HFFc6 (cell line): ENCODE measurements at regions not wholly inside any gene's neighbourhood (a gene's known extent, or its start where the extent isn't known, plus 50 kb on each side); places are given as distances from the start of the nearest gene placed in this dataset.

Experiments used
- DNase-seq: peaks from one replicate; pipeline ENCODE4 v3.0.0-alpha.2; 2018
- H3K27ac Mint-ChIP-seq: 2 replicates; pipeline ENCODE4 v1.8.0; 2020; ENCODE audit warnings: mild to moderate bottlenecking, mixed read lengths
- H3K27me3 Mint-ChIP-seq: 2 replicates; pipeline ENCODE4 v1.8.0; 2021; ENCODE audit warnings: mild to moderate bottlenecking, moderate library complexity, mixed read lengths; ENCODE audit not compliant: insufficient read depth
- H3K36me3 Mint-ChIP-seq: 2 replicates; pipeline ENCODE4 v1.8.0; 2021; ENCODE audit warnings: low read depth, mixed read lengths
- H3K4me1 Mint-ChIP-seq: 2 replicates; pipeline ENCODE4 v1.8.0; 2020; ENCODE audit warnings: low read depth, mixed read lengths
- H3K4me3 Mint-ChIP-seq: 2 replicates; pipeline ENCODE4 v1.8.0; 2020; ENCODE audit warnings: mild to moderate bottlenecking, moderate library complexity, mixed read lengths
- H3K9me3 Mint-ChIP-seq: 2 replicates; pipeline ENCODE4 v1.8.0; 2020; ENCODE audit warnings: mild to moderate bottlenecking, mixed read lengths
- CTCF ChIP-seq: fragments of 200-600 bp; sonication (generic); IDR thresholded peaks from 2 replicates; pipeline ENCODE4 v1.5.0; 2021; ENCODE audit warnings: antibody characterized with exemption, mild to moderate bottlenecking

DNA sequence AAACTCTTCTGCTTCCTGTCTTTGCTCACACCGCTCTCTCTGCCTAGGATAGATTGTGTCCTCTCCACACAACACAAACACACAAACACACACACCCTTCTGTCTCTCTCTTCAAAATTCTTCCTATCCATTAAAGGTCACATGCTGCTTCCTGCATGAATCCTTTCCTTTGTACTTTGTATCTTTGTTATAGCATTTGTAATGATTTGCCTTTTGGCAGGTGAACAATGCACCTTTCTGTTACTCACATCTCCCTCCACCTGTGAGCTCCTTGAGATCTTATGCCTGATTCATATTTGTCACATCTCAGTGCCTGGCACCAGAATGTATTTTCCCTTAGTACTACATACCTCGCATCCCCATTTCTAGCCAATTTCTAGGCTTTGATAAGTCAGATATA, 251.4 kb upstream of the UMPS start:
- H3K9me3 Mint-ChIP-seq, result no peaks in the 10 kb centered on the region
- H3K4me3 Mint-ChIP-seq, result no peak overlapping the region
- TF ChIP-seq CTCF, result no peak
- no peaks in the 10 kb centered on the region for H3K4me1 Mint-ChIP-seq
- no peak for DNase-seq
- H3K27ac Mint-ChIP-seq, result no peak overlapping the region
- H3K27me3 Mint-ChIP-seq, result peaks cover 25% of the 10 kb centered on the region
- no peaks in the 10 kb centered on the region for H3K36me3 Mint-ChIP-seq

DNA sequence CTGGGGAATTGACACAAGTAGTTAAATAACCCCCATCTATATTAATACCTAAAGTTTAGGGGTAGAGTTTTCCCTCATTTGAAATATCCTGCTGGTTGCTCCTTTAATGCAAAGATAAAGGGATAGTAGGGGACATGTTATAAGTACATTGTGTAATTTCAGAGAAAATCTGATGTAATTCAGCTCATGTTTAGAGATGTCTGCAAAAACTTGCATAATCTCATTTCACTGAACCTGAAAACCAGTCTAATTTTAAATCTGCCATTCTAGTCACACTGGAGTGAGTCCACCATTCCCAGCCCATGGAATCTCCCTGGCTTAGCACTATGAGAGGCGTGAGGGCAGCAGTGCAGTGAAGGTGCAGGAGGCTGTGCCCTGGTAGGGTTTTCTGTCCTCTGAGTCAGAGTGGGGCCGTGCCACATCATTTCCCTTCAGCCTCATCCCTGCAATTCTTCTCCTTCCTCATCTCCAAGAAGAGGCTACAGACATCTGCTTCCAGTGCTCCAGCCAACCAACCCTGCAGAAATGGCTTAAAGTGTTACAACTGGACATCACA, 246.3 kb upstream of the UMPS start:
- DNase-seq, result no peak
- H3K4me3 Mint-ChIP-seq, result no peak overlapping the region

DNA sequence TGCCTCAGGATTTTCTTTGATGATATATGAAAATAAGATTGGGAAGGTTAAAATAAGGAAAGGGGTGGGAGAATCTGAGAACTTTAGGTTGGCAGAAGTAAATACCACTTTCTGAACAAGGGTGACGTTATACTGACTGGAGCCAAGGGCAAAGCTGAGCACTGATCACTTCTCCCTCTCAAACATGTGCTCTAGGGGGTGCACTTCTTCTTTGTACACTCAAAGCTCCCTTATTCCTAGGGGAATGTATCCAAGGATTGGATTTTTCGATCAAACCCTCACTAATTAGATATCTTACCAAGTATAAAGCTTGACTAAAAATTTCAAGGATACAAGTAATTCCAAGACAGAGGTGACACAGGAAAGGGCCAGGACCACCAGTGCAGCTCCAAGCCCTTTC, 243.9 kb upstream of the UMPS start:
- Mint-ChIP-seq H3K27ac (no peak overlapping the region), H3K36me3 (no peaks in the 10 kb centered on the region), H3K27me3 (peaks cover 15% of the 10 kb centered on the region), H3K9me3 (no peaks in the 10 kb centered on the region), H3K4me1 (no peaks in the 10 kb centered on the region), H3K4me3 (no peak overlapping the region)
- DNase-seq, result no peak
- TF ChIP-seq CTCF, result peak; percentile 49

More for the DNA sequence above, 246.3 kb upstream of the UMPS start:
- Mint-ChIP-seq H3K4me1 (no peaks in the 10 kb centered on the region), H3K9me3 (no peaks in the 10 kb centered on the region), H3K36me3 (no peaks in the 10 kb centered on the region), H3K27ac (no peak overlapping the region), H3K27me3 (peaks cover 23% of the 10 kb centered on the region)
- TF ChIP-seq CTCF, result no peak

DNA sequence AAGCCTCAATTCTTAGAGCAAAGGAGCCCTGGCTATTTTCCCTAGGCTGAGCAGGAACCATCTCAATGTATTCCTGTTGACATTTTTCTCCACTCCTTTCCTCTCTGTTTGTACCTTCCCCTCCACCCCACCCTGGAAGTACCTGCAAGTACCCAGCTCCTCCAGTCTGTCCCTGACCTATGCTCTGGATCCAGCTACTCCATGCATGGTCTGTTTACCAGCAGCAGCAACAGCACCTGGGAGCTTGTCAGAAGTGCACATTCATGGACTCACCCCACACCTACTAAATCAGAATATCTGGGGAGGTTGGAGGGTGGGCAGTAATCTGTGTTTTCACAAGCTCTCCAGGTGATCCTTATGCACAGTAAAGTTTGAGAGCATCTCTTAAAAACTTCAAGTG, 240.7 kb upstream of the UMPS start:
- no peak overlapping the region for H3K4me3 Mint-ChIP-seq
- no peak for TF ChIP-seq CTCF
- no peaks in the 10 kb centered on the region for H3K4me1 Mint-ChIP-seq
- H3K36me3 Mint-ChIP-seq, result no peaks in the 10 kb centered on the region
- no peaks in the 10 kb centered on the region for H3K9me3 Mint-ChIP-seq
- peaks cover 5% of the 10 kb centered on the region for H3K27me3 Mint-ChIP-seq
- DNase-seq, result no peak
- H3K27ac Mint-ChIP-seq, result no peak overlapping the region

- peaks cover 6% of the 10 kb centered on the region for H3K27me3 Mint-ChIP-seq
- no peak for DNase-seq
- H3K4me1 Mint-ChIP-seq, result no peaks in the 10 kb centered on the region
- no peak overlapping the region for H3K27ac Mint-ChIP-seq
- no peak for TF ChIP-seq CTCF
- H3K4me3 Mint-ChIP-seq, result no peak overlapping the region
- no peaks in the 10 kb centered on the region for H3K9me3 Mint-ChIP-seq
- H3K36me3 Mint-ChIP-seq, result no peaks in the 10 kb centered on the region
Measured at GRCh38 chr3:124491098-124491497, 239.2 kb upstream of the UMPS start.

DNA sequence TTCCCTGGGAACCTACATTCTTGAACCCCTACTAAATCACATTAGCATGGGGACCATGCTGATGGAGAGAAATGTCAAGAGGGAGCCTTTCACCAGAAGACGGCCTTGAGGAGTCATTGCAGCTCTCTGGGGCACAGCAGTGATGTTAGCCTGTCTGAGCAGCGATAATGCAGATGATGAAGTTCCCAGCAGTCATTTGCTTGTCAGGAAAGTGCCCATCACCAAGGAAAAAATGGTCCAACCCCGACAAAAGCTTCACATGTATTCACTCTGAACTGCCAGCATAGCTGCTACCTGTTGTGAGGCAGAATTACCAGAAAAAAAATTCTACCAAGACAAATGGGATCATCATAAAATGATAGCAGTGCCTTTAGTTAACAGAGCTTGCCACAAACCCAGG, 238.4 kb upstream of the UMPS start:
- peaks cover 13% of the 10 kb centered on the region for H3K27me3 Mint-ChIP-seq
- TF ChIP-seq CTCF, result no peak
- no peaks in the 10 kb centered on the region for H3K4me1 Mint-ChIP-seq
- no peaks in the 10 kb centered on the region for H3K9me3 Mint-ChIP-seq
- H3K27ac Mint-ChIP-seq, result no peak overlapping the region
- H3K36me3 Mint-ChIP-seq, result no peaks in the 10 kb centered on the region
- no peak overlapping the region for H3K4me3 Mint-ChIP-seq
- DNase-seq, result no peak
